K562 (cell line): ENCODE measurements at regions not wholly inside any gene's neighbourhood (a gene's known extent, or its start where the extent isn't known, plus 50 kb on each side); places are given as distances from the start of the nearest gene placed in this dataset.

Experiments
- CTCF ChIP-seq, 3 experiments: IDR thresholded peaks in 2 of 3; conservative IDR thresholded peaks in 1 of 3; 2 replicates each; pipeline ENCODE4 v1.5.1; 2011 to 2012; ENCODE audit warnings: low read length in 3 of 3, mild to moderate bottlenecking in 3 of 3, control low read depth in 2 of 3, improper control_type of control experiment in 1 of 3, inconsistent platforms in 1 of 3, low read depth in 1 of 3, mixed read lengths in 1 of 3, moderate library complexity in 1 of 3; ENCODE audit not compliant: insufficient read depth in 2 of 3
- EP300 ChIP-seq: IDR thresholded peaks from 2 replicates; pipeline ENCODE4 v1.6.1; 2012; ENCODE audit warnings: low read length, improper control_type of control experiment
- ESRRA ChIP-seq: fragments of 450-650 bp; IDR thresholded peaks from 2 replicates; pipeline ENCODE4 v1.6.1; 2014; ENCODE audit warnings: low read depth, mild to moderate bottlenecking, moderate library complexity, borderline replicate concordance
- FIP1L1 ChIP-seq: fragments of 200-400 bp; formaldehyde crosslinking; IDR thresholded peaks from 2 replicates; pipeline ENCODE4 v1.6.1; 2018; ENCODE audit warnings: mild to moderate bottlenecking, low read depth, low read length; ENCODE audit not compliant: poor library complexity, severe bottlenecking
- MITF ChIP-seq: IDR thresholded peaks from 2 replicates; pipeline ENCODE4 v1.6.1; 2014; ENCODE audit warnings: antibody characterized with exemption
- NBN ChIP-seq: fragments of 450-650 bp; IDR thresholded peaks from 2 replicates; pipeline ENCODE4 v1.6.1; 2016; ENCODE audit warnings: low read depth, mild to moderate bottlenecking
- NKRF ChIP-seq: fragments of 450-650 bp; IDR thresholded peaks from 2 replicates; pipeline ENCODE4 v1.6.1; 2016; ENCODE audit warnings: borderline replicate concordance
- NR1H2 ChIP-seq: sonication (generic); formaldehyde crosslinking; IDR thresholded peaks from 2 replicates; pipeline ENCODE4 v1.4.0; 2020; ENCODE audit warnings: mild to moderate bottlenecking, missing genetic modification reagents
- REST ChIP-seq, 2 experiments: fragments of 450-650 bp; formaldehyde crosslinking in 1 of 2; IDR thresholded peaks; 2 replicates each; pipeline versions ENCODE4 v1.4.0 to v1.6.1; 2014 to 2020; ENCODE audit warnings: mild to moderate bottlenecking in 2 of 2, borderline replicate concordance in 1 of 2, low read depth in 1 of 2
- SMARCE1 ChIP-seq: fragments of 450-650 bp; IDR thresholded peaks from 2 replicates; pipeline ENCODE4 v1.7.1; 2016; ENCODE audit warnings: mild to moderate bottlenecking
- SRF ChIP-seq, 2 experiments: fragments of 250-450, 450-650 bp in 1 of 2; sonication (Bioruptor Pico) in 1 of 2; sonication (generic) in 1 of 2; formaldehyde crosslinking; IDR thresholded peaks; 2 replicates each; pipeline versions ENCODE4 v1.5.0 to v1.5.1; 2020 to 2022; ENCODE audit warnings: mild to moderate bottlenecking in 1 of 2, missing genetic modification reagents in 1 of 2
- ZNF23 ChIP-seq: fragments of 250-450 bp; sonication (Bioruptor Pico); IDR thresholded peaks from 2 replicates; pipeline ENCODE4 v1.4.0; 2020; ENCODE audit warnings: mild to moderate bottlenecking
- ZNF384 ChIP-seq: IDR thresholded peaks from 2 replicates; pipeline ENCODE4 v1.6.1; 2012; ENCODE audit warnings: low read depth, low read length, improper control_type of control experiment
- ZNF436 ChIP-seq: fragments of 250-450, 450-650 bp; sonication (Bioruptor Pico); formaldehyde crosslinking; IDR thresholded peaks from 2 replicates; pipeline ENCODE4 v1.7.0; 2020; ENCODE audit warnings: mild to moderate bottlenecking

GRCh38 chr7:116093516-116094301 lies 63.1 kb upstream of the TFEC start:
- no peak for TF ChIP-seq NKRF
- no peak for TF ChIP-seq REST (IDR thresholded peaks at IDR 0.05; ENCODE audit: borderline replicate concordance)
- TF ChIP-seq REST (CRISPR knock-in tag; IDR thresholded peaks at IDR 0.05; ENCODE audit: low read depth), result no peak
- TF ChIP-seq ZNF23 (CRISPR knock-in tag), result no peak
- TF ChIP-seq ESRRA, result no peak
- TF ChIP-seq SRF (CRISPR knock-in tag; IDR thresholded peaks at IDR 0.05), result no peak
- TF ChIP-seq MITF, result no peak
- TF ChIP-seq FIP1L1, result no peak
- no peak for TF ChIP-seq ZNF384
- no peak for TF ChIP-seq EP300
- TF ChIP-seq ZNF436 (CRISPR knock-in tag), result no peak
- TF ChIP-seq CTCF (IDR thresholded peaks at IDR 0.05 in 2 of 3, conservative IDR thresholded peaks at IDR 0.05 in 1 of 3; ENCODE audit: insufficient read depth in 2 of 3, low read depth in 1 of 3, low read length in 3 of 3), result no peak
- TF ChIP-seq SMARCE1, result no peak
- no peak for TF ChIP-seq NBN
- no peak for TF ChIP-seq NR1H2
